DND-41 (cell line): ENCODE measurements at regions not wholly inside any gene's neighbourhood (a gene's known extent, or its start where the extent isn't known, plus 50 kb on each side); places are given as distances from the start of the nearest gene placed in this dataset.

Experiments used
- ATAC-seq: fragments of 200-7000 bp; cut with Tn5 transposase; 3 replicates; pipeline ENCODE4 v1.9.1; 2021; ENCODE audit warnings: low read depth; ENCODE audit not compliant: insufficient read depth
- DNase-seq: peaks from one replicate; pipeline ENCODE4 v3.0.0-alpha.2; 2020
- H2AFZ ChIP-seq: 2 replicates; pipeline ENCODE4 v1.6.0; 2012; ENCODE audit warnings: low read depth, low read length
- H3K27ac ChIP-seq: 2 replicates; pipeline ENCODE4 v1.5.1; 2012; ENCODE audit warnings: low read length, inconsistent platforms
- H3K27me3 ChIP-seq: fragments of 200-600 bp; sonication (generic); 2 replicates; pipeline ENCODE4 v1.6.0; 2012; ENCODE audit warnings: low read length, mild to moderate bottlenecking, inconsistent platforms; ENCODE audit not compliant: insufficient read depth, poor library complexity
- H3K36me3 ChIP-seq: 2 replicates; pipeline ENCODE4 v1.5.1; 2012; ENCODE audit warnings: low read length, inconsistent platforms; ENCODE audit not compliant: insufficient read depth
- H3K4me1 ChIP-seq: 2 replicates; pipeline ENCODE4 v1.5.1; 2012; ENCODE audit warnings: mild to moderate bottlenecking, low read length; ENCODE audit not compliant: insufficient read depth
- H3K4me2 ChIP-seq: 2 replicates; pipeline ENCODE4 v1.6.0; 2012; ENCODE audit warnings: mild to moderate bottlenecking, moderate library complexity, low read length, inconsistent platforms; ENCODE audit not compliant: insufficient read depth
- H3K4me3 ChIP-seq, 2 experiments: fragments of 200-600 bp in 1 of 2; shearing (Covaris generic) in 1 of 2; 2 replicates each; pipeline ENCODE4 v1.5.1; 2012 to 2016; ENCODE audit warnings: inconsistent platforms in 2 of 2, low read length in 2 of 2, mild to moderate bottlenecking in 2 of 2, low read depth in 1 of 2, moderate library complexity in 1 of 2
- H3K79me2 ChIP-seq: 2 replicates; pipeline ENCODE4 v1.6.0; 2012; ENCODE audit warnings: low read length, inconsistent platforms; ENCODE audit not compliant: insufficient read depth
- H3K9ac ChIP-seq: 2 replicates; pipeline ENCODE4 v1.6.0; 2012; ENCODE audit warnings: low read depth, mild to moderate bottlenecking, inconsistent platforms, low read length, moderate library complexity
- H3K9me3 ChIP-seq: 2 replicates; pipeline ENCODE4 v1.5.1; 2012; ENCODE audit warnings: low read length, moderate library complexity, mild to moderate bottlenecking, inconsistent platforms; ENCODE audit not compliant: insufficient read depth, severe bottlenecking
- H4K20me1 ChIP-seq: 2 replicates; pipeline ENCODE4 v1.6.0; 2012; ENCODE audit warnings: low read length; ENCODE audit not compliant: insufficient read depth
- CTCF ChIP-seq: IDR thresholded peaks from 2 replicates; pipeline ENCODE4 v1.5.1; 2012; ENCODE audit warnings: borderline replicate concordance, low read length, moderate library complexity, mild to moderate bottlenecking; ENCODE audit not compliant: poor library complexity, severe bottlenecking; ENCODE audit errors: extremely low read depth
- EZH2 ChIP-seq: IDR thresholded peaks from 3 replicates; pipeline ENCODE4 v1.6.1; 2012; ENCODE audit warnings: borderline replicate concordance, low read depth, mild to moderate bottlenecking, moderate library complexity, low read length, inconsistent platforms; ENCODE audit not compliant: severe bottlenecking

GRCh38 chr11:121757480-121758125 lies 304.8 kb upstream of the SORL1-AS1 start:
- ATAC-seq (no peak), DNase-seq (no peak)
- Histone ChIP-seq H3K4me1 (no peaks in the 10 kb centered on the region), H3K9ac (no peak overlapping the region), H3K4me2 (no peak overlapping the region), H3K79me2 (no peaks in the 10 kb centered on the region), H3K27me3 (peaks cover 8% of the 10 kb centered on the region), H3K9me3 (no peaks in the 10 kb centered on the region), H3K36me3 (no peaks in the 10 kb centered on the region), H4K20me1 (no peaks in the 10 kb centered on the region), H2AFZ (no peak overlapping the region), H3K4me3 (no peak overlapping the region), H3K27ac (no peak overlapping the region)
- TF ChIP-seq EZH2 (no peak), CTCF (no peak)

GRCh38 chr11:121755906-121756305 lies 303.1 kb upstream of the SORL1-AS1 start:
- H3K4me2 ChIP-seq = no peak overlapping the region
- no peaks in the 10 kb centered on the region for H3K79me2 ChIP-seq
- no peak overlapping the region for H3K27ac ChIP-seq
- H4K20me1 ChIP-seq = no peaks in the 10 kb centered on the region
- no peaks in the 10 kb centered on the region for H3K4me1 ChIP-seq
- no peak for DNase-seq
- H2AFZ ChIP-seq = no peak overlapping the region
- H3K36me3 ChIP-seq = no peaks in the 10 kb centered on the region
- no peak overlapping the region for H3K4me3 ChIP-seq
- peaks cover 5% of the 10 kb centered on the region for H3K27me3 ChIP-seq
- H3K9ac ChIP-seq = no peak overlapping the region
- no peak for TF ChIP-seq EZH2
- TF ChIP-seq CTCF = no peak
- no peak for ATAC-seq
- no peaks in the 10 kb centered on the region for H3K9me3 ChIP-seq

- Histone ChIP-seq H3K4me1 (no peaks in the 10 kb centered on the region), H3K79me2 (no peaks in the 10 kb centered on the region), H2AFZ (no peak overlapping the region), H4K20me1 (no peaks in the 10 kb centered on the region), H3K36me3 (no peaks in the 10 kb centered on the region), H3K9ac (no peak overlapping the region), H3K27me3 (peaks cover 5% of the 10 kb centered on the region), H3K27ac (no peak overlapping the region), H3K4me2 (no peak overlapping the region), H3K9me3 (no peaks in the 10 kb centered on the region), H3K4me3 (no peak overlapping the region)
- ATAC-seq (no peak), DNase-seq (no peak)
- no peak for TF ChIP-seq EZH2
Observed at GRCh38 chr11:121755191-121755590, 302.4 kb upstream of the SORL1-AS1 start.

GRCh38 chr11:121754598-121754997 lies 301.8 kb upstream of the SORL1-AS1 start:
- DNase-seq (no peak), ATAC-seq (no peak)
- no peak for TF ChIP-seq EZH2
- no peak for TF ChIP-seq CTCF
- Histone ChIP-seq H3K4me2 (no peak overlapping the region), H2AFZ (no peak overlapping the region), H3K27me3 (peaks cover 5% of the 10 kb centered on the region), H3K79me2 (no peaks in the 10 kb centered on the region), H4K20me1 (no peaks in the 10 kb centered on the region), H3K9ac (no peak overlapping the region), H3K36me3 (no peaks in the 10 kb centered on the region), H3K27ac (no peak overlapping the region), H3K9me3 (no peaks in the 10 kb centered on the region), H3K4me1 (no peaks in the 10 kb centered on the region), H3K4me3 (no peak overlapping the region)
